PC-9 (cell line): ENCODE measurements at regions not wholly inside any gene's neighbourhood (a gene's known extent, or its start where the extent isn't known, plus 50 kb on each side); places are given as distances from the start of the nearest gene placed in this dataset.

ENCODE experiments used
- BruUV-seq: library from RNA; stranded (reverse); fragments of 400-500 nt; replicated peaks from 2 replicates; lab custom pipeline; 2021; lab: Mats Ljungman, UMichigan
- CTCF ChIA-PET: fragments of 300-600 bp; sonication (Branson Sonifier 250); formaldehyde crosslinking; loops from one replicate; lab custom pipeline; 2022; ENCODE audit warnings: antibody characterized with exemption; lab: Charles Lee
- POLR2A ChIA-PET: fragments of 300-600 bp; sonication (Branson Sonifier 250); formaldehyde crosslinking; loops from one replicate; lab custom pipeline; 2022; ENCODE audit warnings: antibody characterized with exemption; ENCODE audit not compliant: unreplicated experiment; lab: Charles Lee
- DNase-seq, 2 experiments: peaks; one replicate each; pipeline versions ENCODE4 v3.0.0 to v3.0.0-alpha.2; 2015 to 2022; ENCODE audit warnings: mixed read lengths in 1 of 2
- H2AFZ ChIP-seq: fragments of 200-600 bp; sonication (generic); 2 replicates; pipeline ENCODE4 v1.8.1; 2017; ENCODE audit warnings: antibody characterized with exemption
- H3F3A ChIP-seq: fragments of 200-600 bp; sonication (generic); 2 replicates; pipeline ENCODE4 v1.8.1; 2017; ENCODE audit warnings: antibody characterized with exemption, mild to moderate bottlenecking, low read depth; ENCODE audit not compliant: insufficient read depth
- H3K27ac ChIP-seq: fragments of 200-600 bp; sonication (generic); 2 replicates; pipeline ENCODE4 v1.6.1; 2016; ENCODE audit warnings: mixed run types
- H3K27me3 ChIP-seq: fragments of 200-600 bp; sonication (generic); 2 replicates; pipeline ENCODE4 v1.6.1; 2016; ENCODE audit warnings: low read depth, mixed run types; ENCODE audit not compliant: insufficient read depth
- H3K36me3 ChIP-seq: fragments of 200-600 bp; sonication (generic); 2 replicates; pipeline ENCODE4 v1.6.1; 2016; ENCODE audit warnings: low read depth, mixed run types
- H3K4me1 ChIP-seq: fragments of 200-600 bp; sonication (generic); replicated peaks from 2 replicates; pipeline ENCODE4 v1.6.1; 2016; ENCODE audit warnings: mixed run types; ENCODE audit not compliant: insufficient read depth
- H3K4me2 ChIP-seq: fragments of 200-600 bp; sonication (generic); 2 replicates; pipeline ENCODE4 v1.6.1; 2017; ENCODE audit warnings: mixed run types
- H3K4me3 ChIP-seq: fragments of 200-600 bp; sonication (generic); 2 replicates; pipeline ENCODE4 v1.6.1; 2016; ENCODE audit warnings: mixed run types
- H3K79me2 ChIP-seq: fragments of 200-600 bp; sonication (generic); 2 replicates; pipeline ENCODE4 v1.6.1; 2017; ENCODE audit warnings: low read depth, mixed run types
- H3K9me2 ChIP-seq: fragments of 200-600 bp; sonication (generic); 2 replicates; pipeline ENCODE4 v1.8.1; 2017; ENCODE audit warnings: mild to moderate bottlenecking; ENCODE audit not compliant: insufficient read depth
- H3K9me3 ChIP-seq: fragments of 200-600 bp; sonication (generic); 2 replicates; pipeline ENCODE4 v1.8.1; 2016; ENCODE audit warnings: low read depth; ENCODE audit not compliant: insufficient read depth
- H4K20me1 ChIP-seq: fragments of 200-600 bp; sonication (generic); 2 replicates; pipeline ENCODE4 v1.8.1; 2017; ENCODE audit not compliant: insufficient read depth
- EZH2 ChIP-seq: fragments of 200-600 bp; sonication (generic); IDR thresholded peaks from 2 replicates; pipeline ENCODE4 v1.8.0; 2017; ENCODE audit warnings: antibody characterized with exemption, low read depth
- intact Hi-C: fragments of 100-400 bp; cut with micrococcal nuclease; formaldehyde crosslinking; loops from one replicate; pipeline ENCODE4 v1.10.0; 2022; ENCODE audit not compliant: unreplicated experiment
- TF ChIP-seq, protein P1 (sequence below): fragments of 200-600 bp; sonication (generic); conservative IDR thresholded peaks from 2 replicates; pipeline ENCODE4 v1.6.1; 2017; ENCODE audit warnings: mixed run types, antibody characterized with exemption, mild to moderate bottlenecking, moderate library complexity

DNA sequence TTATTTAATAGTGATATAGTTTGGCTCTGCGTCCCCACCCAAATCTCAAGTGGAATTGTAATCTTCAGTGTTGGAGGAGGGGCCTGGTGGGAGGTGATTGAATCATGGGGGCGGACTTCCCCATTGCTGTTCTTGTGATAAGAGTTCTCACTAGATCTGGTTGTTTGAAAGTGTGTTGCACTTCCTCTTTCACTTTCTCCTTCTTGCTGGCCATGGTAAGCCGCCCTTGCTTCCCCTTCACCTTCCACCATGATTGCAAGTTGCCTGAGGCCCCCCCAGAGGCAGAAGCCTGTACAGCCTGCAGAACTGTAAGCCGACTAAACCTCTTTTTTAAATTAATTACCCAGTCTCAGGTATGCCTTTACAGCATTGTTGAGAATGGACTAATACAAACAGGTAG lies 101.4 kb downstream of the MTPAP start:
- no peak overlapping the region for H3K4me3 ChIP-seq
- H3K36me3 ChIP-seq: no peaks in the 10 kb centered on the region
- peaks cover 6% of the 10 kb centered on the region; the same call in 1 of the 2 replicates for H3F3A ChIP-seq
- H2AFZ ChIP-seq: no peak overlapping the region
- H3K79me2 ChIP-seq: no peaks in the 10 kb centered on the region
- H4K20me1 ChIP-seq: no peaks in the 10 kb centered on the region
- intact Hi-C loops: no loop called here
- no peak for DNase-seq
- H3K27ac ChIP-seq: no peak overlapping the region
- no peaks in the 10 kb centered on the region; the same call in 1 of the 2 replicates for H3K9me3 ChIP-seq
- no TSS peak for BruUV-seq
- CTCF ChIA-PET: no interaction called here
- H3K4me1 ChIP-seq: no peaks in the 10 kb centered on the region
- POLR2A ChIA-PET: interaction anchor here (0.6 kb wide), 1 partner anchor 1644 kb away, joined by 3 read pairs; no protein-coding TSS in a partner anchor
- no peaks in the 10 kb centered on the region for H3K9me2 ChIP-seq
- no peak for TF ChIP-seq EZH2
- TF ChIP-seq, protein P1, sequence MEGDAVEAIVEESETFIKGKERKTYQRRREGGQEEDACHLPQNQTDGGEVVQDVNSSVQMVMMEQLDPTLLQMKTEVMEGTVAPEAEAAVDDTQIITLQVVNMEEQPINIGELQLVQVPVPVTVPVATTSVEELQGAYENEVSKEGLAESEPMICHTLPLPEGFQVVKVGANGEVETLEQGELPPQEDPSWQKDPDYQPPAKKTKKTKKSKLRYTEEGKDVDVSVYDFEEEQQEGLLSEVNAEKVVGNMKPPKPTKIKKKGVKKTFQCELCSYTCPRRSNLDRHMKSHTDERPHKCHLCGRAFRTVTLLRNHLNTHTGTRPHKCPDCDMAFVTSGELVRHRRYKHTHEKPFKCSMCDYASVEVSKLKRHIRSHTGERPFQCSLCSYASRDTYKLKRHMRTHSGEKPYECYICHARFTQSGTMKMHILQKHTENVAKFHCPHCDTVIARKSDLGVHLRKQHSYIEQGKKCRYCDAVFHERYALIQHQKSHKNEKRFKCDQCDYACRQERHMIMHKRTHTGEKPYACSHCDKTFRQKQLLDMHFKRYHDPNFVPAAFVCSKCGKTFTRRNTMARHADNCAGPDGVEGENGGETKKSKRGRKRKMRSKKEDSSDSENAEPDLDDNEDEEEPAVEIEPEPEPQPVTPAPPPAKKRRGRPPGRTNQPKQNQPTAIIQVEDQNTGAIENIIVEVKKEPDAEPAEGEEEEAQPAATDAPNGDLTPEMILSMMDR: no peak
- no peaks in the 10 kb centered on the region for H3K27me3 ChIP-seq
- no peak overlapping the region for H3K4me2 ChIP-seq

DNA sequence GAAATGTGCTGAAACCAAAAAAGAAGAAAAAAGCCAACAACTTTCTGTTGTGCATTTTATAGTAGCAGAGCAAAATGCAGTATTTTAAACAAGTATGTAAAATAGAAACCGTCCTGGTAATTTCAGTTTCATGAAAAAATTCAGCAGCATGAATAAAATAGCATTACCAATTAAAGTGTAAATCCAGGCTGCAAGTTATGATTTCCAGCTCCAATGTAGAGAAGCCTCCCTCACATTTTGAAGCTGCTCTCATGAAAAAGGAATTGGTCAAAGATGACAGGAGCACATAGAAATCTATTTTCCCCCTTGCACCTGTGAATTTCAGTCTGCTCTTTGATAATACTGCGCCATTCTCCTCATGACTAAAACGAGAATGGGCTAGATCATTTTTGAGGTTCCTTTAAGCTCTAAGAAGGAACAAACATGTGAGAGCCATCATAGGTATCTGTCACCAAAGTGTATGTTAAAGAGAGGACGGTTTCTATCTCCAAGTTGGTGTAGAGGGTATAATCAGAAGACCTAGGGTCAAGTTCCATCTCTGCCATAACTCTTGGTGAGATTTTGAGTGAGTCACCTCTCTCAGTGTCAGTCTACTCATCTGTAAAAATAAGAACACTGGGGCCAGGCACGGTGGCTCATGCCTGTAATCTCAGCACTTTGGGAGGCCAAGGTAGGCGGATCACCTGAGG lies 107.5 kb downstream of the MTPAP start:
- POLR2A ChIA-PET: interaction anchor here (0.6 kb wide), 2 partner anchors 124 to 243 kb away, joined by 3 read pairs; no protein-coding TSS in a partner anchor
- H3K4me2 ChIP-seq: no peak overlapping the region
- no peaks in the 10 kb centered on the region for H3K79me2 ChIP-seq
- DNase-seq: no peak
- no peak for TF ChIP-seq EZH2
- TF ChIP-seq, protein P1: no peak; the same call in 1 of the 2 replicates
- no peaks in the 10 kb centered on the region for H4K20me1 ChIP-seq
- BruUV-seq: no TSS peak
- H3K4me3 ChIP-seq: no peak overlapping the region
- H2AFZ ChIP-seq: no peak overlapping the region
- no peak overlapping the region for H3K27ac ChIP-seq
- CTCF ChIA-PET: interaction anchor here (0.7 to 1.5 kb wide), 6 partner anchors 9 to 1450 kb away, joined by 3 to 10 read pairs (median 4); no protein-coding TSS in a partner anchor
- no peaks in the 10 kb centered on the region for H3F3A ChIP-seq
- H3K9me2 ChIP-seq: no peaks in the 10 kb centered on the region
- no peaks in the 10 kb centered on the region for H3K36me3 ChIP-seq
- intact Hi-C loops: loop anchor here (1.0 kb wide), 1 partner anchor 239 kb away; no protein-coding TSS in a partner anchor
- H3K9me3 ChIP-seq: no peaks in the 10 kb centered on the region
- no peaks in the 10 kb centered on the region for H3K27me3 ChIP-seq
- H3K4me1 ChIP-seq: no peaks in the 10 kb centered on the region

DNA sequence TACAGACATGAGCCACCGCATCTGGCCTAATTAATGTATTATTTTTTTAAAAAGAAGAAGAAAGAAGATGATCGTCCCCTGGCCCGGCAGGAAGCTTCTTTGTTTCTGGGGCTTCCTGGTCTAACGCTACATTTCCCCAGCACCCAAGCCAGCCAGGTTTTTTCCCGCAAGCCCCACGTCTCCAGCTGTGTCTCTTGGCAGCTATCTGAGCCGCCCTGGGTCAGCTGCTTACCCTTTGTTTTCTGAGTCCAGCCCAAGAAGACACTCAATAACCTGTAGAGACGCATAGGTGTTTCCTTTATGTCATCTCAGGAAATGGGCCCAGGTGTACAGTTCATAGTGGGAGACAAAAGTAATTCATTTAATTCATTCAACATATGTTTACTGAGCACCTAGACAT lies 110.2 kb downstream of the MTPAP start:
- H3K27me3 ChIP-seq: no peaks in the 10 kb centered on the region

More for the DNA sequence above, 110.2 kb downstream of the MTPAP start:
- Histone ChIP-seq H3K9me2 (no peaks in the 10 kb centered on the region), H3K27ac (no peak overlapping the region), H3F3A (no peaks in the 10 kb centered on the region), H2AFZ (no peak overlapping the region), H3K4me1 (no peaks in the 10 kb centered on the region), H3K4me2 (no peak overlapping the region), H3K4me3 (no peak overlapping the region), H3K36me3 (no peaks in the 10 kb centered on the region), H3K9me3 (no peaks in the 10 kb centered on the region), H4K20me1 (no peaks in the 10 kb centered on the region), H3K79me2 (no peaks in the 10 kb centered on the region)
- ChIA-PET POLR2A (no interaction called here), CTCF (interaction anchor here (0.6 kb wide), 1 partner anchor 275 kb away, joined by 3 read pairs; no protein-coding TSS in a partner anchor)
- BruUV-seq: no TSS peak
- DNase-seq: no peak
- intact Hi-C loops: no loop called here
- TF ChIP-seq, protein P1: no peak
- TF ChIP-seq EZH2: no peak
